GM21526 (cell line): ENCODE measurements at regions not wholly inside any gene's neighbourhood (a gene's known extent, or its start where the extent isn't known, plus 50 kb on each side); places are given as distances from the start of the nearest gene placed in this dataset.

Experiments
- ATAC-seq: cut with Tn5 transposase; IDR thresholded peaks from one replicate; pipeline ENCODE4 v1.9.1; 2021; ENCODE audit warnings: moderate library complexity; ENCODE audit not compliant: unreplicated experiment, low FRiP score

DNA sequence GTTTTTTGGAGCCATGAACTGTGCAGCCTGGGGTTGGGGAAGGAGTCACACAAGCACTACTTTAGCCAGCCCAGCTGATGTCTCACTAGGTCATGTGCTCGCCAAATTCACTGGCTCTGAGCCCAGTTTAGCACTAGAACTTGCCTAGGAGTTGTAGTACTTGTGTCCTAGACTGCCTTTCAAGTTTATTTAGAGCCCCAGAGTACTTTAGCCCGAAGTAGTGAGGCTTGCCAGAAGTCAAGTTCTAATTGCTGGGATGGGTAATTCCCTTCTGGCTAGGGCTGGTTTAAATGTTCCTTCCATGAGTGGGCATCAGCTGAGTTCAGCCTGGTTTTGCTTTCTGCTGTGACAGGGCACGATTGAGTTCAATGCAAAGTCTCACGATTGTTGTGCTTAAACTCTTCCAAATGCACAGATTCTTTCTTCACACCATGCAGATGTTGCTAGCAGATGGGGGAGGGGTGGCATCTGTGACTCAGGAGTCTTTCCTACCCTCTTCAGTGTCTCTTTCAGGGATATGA is 228.2 kb upstream of the ZPLD1 start:
- ATAC-seq = no peak

DNA sequence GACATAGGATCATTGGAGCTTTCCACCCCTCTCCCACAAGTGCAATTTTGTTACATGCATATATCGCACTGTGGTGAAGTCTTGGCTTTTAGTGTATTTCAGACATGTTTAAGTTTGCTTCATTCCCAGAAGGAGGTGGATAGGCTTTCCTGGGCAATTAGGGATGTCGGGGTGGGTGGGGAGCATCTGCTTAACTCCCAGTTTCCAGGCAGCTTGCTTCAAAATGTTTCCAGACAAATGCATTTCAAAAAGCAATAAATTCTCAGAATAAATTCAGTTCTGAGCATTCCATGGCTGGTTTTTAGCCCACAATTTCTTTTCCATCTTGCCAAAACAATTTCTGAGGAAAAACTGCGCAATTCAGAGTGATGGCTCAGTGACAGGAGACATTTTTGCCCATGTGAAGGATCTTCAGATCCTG is 227.7 kb upstream of the ZPLD1 start:
- ATAC-seq = no peak

DNA sequence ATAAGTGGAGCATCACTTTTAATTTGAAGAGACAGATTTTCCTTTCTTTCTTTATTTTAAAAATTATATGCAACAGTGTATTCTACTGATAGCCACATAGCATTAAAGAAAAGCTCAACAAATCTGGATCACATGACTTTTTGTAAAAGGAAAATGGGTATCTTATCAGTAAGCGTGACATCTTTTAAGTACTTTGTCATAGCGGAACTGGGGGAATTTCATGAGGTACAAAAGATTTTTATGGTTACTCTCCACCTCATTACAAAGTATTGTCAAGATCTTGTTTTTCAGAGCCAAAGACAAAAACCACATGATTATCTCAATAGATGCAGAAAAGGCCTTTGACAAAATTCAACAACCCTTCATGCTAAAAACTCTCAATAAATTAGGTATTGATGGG is 219.6 kb upstream of the ZPLD1 start:
- ATAC-seq = no peak

DNA sequence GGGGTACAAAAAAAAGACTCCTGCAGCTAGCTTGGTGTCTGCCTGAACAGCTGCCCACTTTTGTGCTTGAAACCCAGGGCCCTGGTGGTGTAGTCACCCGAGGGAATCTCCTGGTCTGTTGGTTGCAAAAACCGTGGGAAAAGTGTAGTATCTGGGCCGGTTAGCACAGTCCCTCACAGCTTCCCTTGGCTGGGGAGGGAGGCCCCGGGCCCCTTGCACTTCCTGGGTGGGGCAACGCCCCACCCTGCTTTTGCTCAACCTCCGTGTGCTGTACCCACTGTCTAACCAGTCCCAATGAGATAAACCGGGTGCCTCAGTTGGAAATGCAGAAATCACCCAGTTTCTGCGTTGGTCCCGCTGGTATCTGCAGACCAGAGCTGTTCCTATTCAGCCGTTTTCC is 211.7 kb upstream of the ZPLD1 start:
- no peak for ATAC-seq

DNA sequence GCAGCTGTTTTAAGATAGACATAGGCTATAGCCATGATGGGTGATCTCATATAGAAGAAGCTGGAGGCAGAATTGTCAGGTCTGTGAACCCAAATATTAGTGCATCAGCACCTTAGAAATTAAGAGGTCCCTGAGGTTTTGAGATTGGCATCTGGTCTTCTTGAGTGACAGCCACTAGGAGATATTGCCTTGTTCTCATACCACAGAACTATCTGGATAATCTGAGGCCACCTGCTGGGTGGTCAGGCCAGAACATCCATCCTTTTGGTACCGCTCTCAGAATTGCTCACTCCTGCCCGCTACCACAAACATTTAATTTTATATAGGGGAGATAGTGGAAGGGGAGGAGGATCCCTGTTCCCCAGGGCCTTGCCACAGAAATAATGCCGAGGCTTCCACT is 210.6 kb upstream of the ZPLD1 start:
- ATAC-seq = no peak

DNA sequence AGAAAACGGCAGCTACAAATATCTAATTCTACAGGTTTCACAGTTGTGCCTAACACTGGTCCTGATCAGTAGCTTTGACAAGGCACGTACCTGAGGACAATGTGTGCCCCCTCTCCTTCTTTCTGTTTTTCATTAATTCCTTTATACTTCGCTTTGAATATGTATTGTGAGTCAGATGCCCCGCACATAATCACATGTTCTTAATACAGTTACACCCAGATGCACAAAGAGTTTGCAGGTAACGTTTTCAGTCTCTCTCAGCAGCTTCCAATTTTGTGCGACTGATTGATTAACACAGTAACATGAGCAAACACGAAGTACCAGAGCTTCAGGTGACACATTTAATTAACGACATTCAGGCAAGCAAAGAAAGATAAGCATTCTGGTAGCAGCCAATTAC is 209.8 kb upstream of the ZPLD1 start:
- ATAC-seq = no peak

DNA sequence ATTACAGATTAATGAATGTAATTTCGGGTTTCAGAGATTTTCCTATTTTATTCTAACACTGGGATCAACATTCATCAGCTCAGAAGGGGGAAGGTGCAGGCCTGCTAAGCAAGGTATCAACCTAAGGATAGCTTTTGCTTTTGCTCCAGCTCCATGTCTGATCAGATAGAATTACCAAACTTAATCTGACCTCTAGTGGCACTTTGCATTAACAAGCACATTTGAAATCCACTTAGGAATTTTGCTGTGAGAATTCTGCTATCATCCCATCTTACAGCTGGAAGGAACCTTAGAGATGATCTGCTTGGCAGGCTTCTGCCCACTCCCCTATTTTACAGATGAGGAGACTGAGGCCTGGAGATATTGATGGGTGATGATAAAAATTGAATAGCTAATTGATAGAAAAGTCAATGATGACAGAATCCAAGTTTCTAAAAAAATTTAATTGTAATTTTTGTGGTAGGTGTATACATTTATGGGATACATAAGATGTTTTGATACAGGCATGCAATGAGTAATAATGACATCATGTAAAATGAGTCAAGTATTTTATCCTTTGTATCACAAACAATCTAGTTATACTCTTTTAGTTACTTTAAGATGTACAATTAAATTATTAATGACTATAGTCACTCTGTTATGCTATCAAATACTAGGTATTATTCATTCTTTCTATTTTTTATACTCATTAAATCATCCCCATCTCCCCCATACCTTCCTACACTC is 209.2 kb upstream of the ZPLD1 start:
- ATAC-seq = no peak

DNA sequence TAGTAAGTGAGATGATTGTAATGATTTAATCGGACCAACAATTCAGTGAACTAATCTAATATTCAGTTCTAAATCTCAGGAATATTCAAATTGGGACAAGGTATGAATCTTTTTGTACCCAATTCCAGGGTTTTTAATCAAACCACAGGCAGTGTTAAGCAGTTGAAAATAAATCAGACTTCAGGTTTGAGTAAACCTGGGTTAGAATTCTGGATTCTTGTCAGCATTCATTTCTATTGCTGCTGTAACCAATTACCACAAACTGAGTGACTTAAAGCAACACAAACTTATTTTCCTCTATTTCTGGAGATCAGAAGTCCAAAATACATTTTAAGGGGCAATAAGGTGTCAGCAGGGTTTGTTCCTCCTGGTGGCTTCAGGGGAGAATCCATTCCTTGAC is 208.4 kb upstream of the ZPLD1 start:
- no peak for ATAC-seq

DNA sequence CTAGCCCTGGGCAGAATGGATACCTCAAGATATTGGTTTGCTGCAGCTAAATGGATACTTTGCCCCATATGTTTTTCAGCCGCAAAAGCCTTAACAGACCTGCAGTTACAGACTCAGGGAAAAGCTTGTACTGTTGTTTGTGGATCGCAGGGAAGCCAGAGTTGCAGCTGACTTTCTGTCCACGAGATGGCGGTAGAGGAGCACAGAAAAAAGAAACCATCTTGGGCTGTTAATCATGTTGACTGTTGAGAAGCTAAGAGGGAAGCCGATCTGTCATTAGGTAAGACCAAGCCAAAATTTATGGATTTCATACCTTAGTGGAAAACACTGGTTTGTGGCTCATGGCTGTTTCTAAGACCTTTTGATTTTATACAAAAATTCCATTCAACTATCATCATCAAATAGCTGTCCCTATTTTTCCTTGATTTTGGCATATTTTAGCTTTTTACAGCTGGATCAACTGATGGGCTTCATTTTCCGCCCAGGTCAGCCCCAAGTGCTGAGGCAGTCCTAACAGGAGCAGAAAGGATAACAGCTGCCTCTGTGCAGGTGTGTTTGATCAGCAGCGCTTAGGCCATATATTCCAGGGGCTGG is 205.7 kb upstream of the ZPLD1 start:
- ATAC-seq = no peak

DNA sequence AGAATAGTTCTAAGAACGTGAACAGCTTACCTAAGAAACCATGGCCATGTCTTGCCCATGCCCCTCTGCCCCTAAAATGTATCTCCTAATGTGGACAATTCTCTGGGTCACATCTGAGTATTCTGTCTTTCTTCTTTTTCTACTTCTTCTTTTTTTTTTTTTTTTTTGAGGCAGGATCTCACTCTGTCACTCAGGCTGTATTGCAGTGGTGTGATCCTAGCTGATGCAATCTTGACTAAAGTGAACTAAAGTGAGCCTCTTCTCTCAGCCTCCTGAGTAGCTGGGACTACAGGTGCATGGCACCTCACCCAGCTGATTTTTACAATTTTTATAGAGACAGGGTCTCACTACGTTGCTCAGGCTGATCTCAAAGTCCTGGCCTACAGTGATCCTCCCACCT is 204.8 kb upstream of the ZPLD1 start:
- no peak for ATAC-seq

DNA sequence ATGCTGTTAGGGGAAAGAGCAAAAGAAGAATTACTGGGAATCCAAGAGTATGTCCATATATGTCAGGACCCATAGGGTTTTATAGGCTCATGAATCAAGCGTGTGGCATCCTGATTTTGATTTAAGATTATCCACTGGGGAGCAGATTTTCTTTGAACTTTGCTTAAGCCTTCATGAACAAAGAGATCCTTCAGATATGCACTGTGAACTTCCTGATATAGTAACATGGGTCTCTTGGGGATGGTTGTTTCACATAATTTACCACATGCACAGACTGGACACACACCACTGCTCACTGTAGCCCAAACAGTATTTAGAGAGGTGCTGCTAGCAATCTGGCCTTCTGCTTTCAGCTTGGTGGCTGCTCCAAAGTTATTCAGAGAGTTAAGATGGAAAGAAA is 200.9 kb upstream of the ZPLD1 start:
- peak; percentile 89 for ATAC-seq

DNA sequence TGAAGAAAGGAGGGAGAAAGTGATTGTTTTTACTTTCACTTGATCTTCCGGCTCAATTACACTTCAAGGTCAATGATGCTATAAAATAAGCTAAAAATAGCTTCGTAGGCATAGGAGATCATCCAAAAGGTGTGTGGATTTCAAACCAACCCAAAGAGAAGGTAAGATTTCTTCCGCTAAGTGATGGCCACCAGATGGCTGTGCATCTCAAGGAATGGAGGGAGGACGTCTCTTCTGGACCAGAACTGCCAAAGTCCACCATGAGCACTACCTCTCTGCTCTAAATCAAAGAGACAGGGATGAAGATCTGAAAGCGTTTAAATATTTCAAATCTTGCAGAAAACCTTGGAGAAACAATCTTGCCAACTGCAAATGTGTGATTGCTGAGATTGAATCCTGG is 199.1 kb upstream of the ZPLD1 start:
- no peak for ATAC-seq

DNA sequence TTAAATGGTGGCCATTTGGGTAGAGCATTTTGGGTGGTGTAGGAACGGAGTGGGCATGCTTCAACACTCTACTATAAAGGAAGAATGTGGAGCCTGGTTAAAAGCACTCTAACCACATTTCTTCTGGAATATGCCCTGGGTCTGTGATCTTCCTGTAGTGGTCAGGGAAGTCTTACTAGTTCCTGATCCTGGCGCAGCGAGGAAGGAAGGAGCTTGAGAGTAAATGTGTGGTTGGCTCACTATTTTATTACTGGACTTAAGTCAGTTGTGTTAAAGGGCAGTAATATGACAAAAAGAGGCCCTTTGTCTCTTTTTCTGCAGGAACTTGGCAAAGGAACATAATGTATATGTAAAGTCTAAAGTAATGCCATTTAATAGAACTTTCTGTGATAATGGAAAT is 197.6 kb upstream of the ZPLD1 start:
- ATAC-seq = no peak

DNA sequence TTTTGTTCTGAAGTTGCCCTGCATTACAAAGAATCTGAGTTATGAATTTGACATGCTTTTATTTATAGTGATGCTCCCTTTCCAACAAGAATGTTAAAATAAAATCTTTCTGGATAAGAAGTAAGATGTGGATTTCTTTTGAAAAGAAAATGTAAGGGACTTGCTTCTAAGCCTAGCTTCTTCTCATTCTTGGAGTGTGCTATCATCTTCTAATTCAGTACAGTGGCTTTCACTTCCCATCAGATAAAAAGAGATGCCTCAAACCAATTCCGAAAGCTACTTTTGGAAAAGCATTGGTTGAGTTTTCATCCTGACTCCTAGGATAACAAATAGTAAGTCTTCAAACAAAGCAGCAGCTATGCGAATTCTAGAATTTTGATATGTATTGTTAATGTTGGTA is 197.0 kb upstream of the ZPLD1 start:
- ATAC-seq = no peak

DNA sequence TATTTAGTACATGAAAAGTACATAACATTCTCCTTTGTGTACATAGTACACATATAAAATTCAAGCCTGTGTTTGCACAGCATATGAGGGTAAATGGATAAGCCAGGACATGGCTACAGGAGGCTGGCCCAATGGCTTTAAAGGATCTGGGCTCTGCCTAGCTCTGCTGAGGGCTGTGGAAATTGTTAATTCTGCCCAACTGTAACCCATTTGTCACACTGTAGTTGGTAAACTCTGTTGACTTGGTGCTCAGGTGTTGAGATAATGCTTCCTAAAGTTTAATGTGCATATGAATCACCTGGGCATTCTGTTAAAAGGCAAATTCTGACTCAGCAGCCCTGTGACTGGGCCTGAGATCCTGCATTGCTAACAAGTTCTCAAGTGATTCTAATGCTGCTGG is 196.5 kb upstream of the ZPLD1 start:
- no peak for ATAC-seq

DNA sequence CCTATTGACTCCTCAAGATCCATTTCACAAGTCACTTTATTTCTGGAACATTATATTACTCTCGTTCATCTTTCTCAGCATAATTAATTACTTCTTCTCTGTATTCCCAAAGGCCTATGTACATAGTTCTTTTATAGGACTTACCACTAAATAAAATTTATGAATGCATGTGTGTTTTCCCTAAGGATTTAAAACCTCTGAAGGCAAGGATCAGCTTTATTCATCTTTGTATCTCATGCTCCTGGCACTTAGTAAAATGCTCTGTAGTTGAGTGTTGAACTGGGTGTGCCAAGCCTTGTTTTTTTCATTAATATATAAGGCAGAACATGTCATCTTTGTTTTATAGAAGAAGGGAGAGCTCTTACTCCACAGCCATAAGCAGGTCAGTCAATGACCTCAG is 194.1 kb upstream of the ZPLD1 start:
- no peak for ATAC-seq

DNA sequence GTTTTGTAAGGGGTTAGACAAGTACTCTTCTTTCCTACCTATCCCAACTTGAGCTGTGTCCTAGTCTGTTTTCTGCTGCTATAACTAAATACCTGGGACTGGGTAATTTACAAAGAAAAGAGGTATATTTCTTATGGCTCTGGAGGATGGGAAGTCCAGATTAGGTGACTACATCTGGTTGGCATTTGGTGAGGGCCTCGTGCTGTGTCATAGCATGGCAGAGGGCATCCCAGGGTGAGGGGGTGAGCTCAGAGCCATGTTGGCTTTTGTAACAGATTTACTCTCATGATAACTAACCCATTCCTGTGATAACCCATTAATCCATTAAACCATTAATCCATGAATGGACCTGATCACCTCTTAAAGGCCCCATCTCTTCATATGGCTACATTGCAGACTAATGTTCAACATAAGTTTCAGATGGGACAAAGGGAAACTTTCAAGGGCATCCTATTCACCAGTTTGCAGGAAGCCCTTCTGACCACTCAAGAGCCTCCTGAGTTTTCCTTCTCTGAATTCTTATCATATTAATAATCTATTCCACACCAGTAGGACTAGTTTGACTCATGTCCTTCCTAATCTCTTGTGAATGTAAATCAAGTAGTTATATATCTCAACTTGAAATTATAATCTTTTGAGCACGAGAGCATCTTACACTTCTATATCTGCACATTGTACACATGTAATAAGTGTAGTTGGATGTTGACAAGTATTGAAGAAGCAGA is 185.7 kb upstream of the ZPLD1 start:
- ATAC-seq = no peak

DNA sequence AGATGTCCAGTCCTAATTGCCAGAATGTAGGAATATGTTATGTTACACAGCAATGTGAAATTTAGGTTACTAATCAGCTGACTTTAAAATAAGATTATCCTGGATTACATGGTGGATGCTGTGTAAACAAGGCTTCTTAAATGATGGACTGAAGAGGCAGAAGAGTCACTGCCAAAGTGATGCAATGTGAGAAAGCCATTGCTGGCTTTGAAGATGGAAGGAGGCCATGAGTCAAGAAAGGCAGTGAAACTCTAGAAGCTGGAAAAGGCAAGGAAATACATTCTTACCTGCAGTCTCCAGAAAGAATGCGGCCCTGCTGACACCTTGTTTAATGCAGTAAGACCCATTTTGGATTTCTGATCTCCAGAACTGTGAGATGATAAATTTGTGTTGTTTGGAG is 179.1 kb upstream of the ZPLD1 start:
- ATAC-seq = no peak

DNA sequence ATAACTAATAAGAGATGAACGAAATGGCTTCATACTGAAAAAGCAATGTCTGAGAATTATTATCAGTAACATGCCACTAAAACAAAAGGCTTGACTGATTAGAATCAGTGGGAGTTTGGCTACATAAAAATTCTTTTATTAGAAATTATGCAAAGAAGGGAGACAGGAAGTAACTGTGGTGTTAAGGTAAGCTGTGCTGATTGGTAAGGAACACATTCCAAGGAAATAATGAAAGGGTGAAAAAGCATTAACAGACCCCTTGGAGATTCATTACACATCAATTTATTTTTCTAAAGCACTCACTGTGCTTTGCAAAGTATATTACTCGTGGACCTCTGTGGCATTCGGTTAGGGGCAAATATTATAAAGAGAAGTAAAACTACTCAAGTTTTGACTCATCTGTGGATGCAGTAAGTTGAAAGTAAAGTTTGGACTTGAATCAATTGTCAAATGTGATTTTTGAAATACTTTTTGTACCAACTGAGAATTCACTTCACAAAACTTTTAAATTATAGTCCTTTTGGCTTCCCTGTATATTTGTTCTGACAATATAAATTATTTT is 176.1 kb upstream of the ZPLD1 start:
- ATAC-seq = peak; percentile 84

DNA sequence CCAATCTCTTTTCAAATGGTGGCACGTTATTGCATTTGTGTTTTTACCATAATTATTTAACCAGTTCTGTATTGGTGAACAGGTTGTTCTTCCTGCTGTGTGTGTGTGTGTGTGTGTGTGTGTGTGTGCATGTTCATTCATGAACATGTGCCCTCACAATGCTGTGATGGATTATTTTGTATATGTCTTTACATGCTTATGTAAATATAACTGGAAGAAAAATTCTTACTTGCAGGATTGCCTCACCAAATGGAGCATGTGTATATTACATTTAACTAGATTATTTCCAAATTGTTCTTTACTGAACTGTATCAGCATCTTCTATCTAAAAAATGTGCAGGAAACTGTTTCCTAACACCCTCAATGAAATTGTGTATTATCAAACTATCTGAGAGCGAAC is 175.2 kb upstream of the ZPLD1 start:
- no peak for ATAC-seq

DNA sequence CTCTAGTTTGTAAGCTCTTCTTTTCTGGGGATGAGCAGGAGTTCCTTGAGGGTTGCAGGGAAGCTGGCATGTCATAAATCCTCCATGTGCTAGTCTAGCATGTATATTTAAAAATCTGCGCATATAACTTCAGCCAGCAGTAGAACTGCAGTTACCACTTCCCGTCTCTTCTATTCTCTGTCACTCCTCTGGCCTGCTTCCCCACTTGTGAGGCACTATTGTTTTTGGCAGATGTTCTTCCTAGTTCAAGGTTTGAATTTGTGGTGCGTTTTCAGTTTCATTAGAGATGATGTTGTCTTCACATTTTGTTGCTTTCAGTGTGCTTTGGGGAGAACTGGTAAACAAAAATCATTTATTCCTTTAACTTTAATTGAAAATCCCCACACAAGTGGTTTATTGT is 169.1 kb upstream of the ZPLD1 start:
- no peak for ATAC-seq
